DMS79 (cell line): ENCODE measurements at regions not wholly inside any gene's neighbourhood (a gene's known extent, or its start where the extent isn't known, plus 50 kb on each side); places are given as distances from the start of the nearest gene placed in this dataset.
A peak's percentile ranks its signal among the peaks of the same experiment; 100 is the strongest.

Experiments used
- DNase-seq: peaks from one replicate; lab custom pipeline; 2025; lab: John Stamatoyannopoulos, UW

- DNase-seq = no peak
These were observed 68.4 kb upstream of the PNMA1 start for GRCh38 chr14:73782623-73783022.

GRCh38 chr14:73780896-73781295 lies 66.7 kb upstream of the PNMA1 start:
- no peak for DNase-seq

- no peak for DNase-seq
These were observed 66.2 kb upstream of the PNMA1 start for GRCh38 chr14:73780391-73780790.

- no peak for DNase-seq
These were observed 64.6 kb upstream of the PNMA1 start for GRCh38 chr14:73778736-73779135.

- peak; percentile 31 for DNase-seq
These were observed 63.2 kb upstream of the PNMA1 start for GRCh38 chr14:73777420-73777819.

GRCh38 chr14:73776194-73776537 lies 62.0 kb upstream of the PNMA1 start:
- no peak for DNase-seq

GRCh38 chr14:73775339-73776193 lies 61.4 kb upstream of the PNMA1 start:
- DNase-seq = no peak

GRCh38 chr14:73774671-73775070 lies 60.5 kb upstream of the PNMA1 start:
- DNase-seq = no peak

GRCh38 chr14:73774241-73774570 lies 60.0 kb upstream of the PNMA1 start:
- DNase-seq = no peak

GRCh38 chr14:73773441-73774240 lies 59.5 kb upstream of the PNMA1 start:
- DNase-seq = no peak

GRCh38 chr14:73771848-73772638 lies 57.9 kb upstream of the PNMA1 start:
- DNase-seq = peak; percentile 94

GRCh38 chr14:73770977-73771847 lies 57.0 kb upstream of the PNMA1 start:
- DNase-seq = no peak

- no peak for DNase-seq
These were observed 53.9 kb upstream of the PNMA1 start for GRCh38 chr14:73768107-73768506.

GRCh38 chr14:73764406-73765280 lies 50.5 kb upstream of the PNMA1 start:
- no peak for DNase-seq
